GM12892 (cell line): ENCODE measurements at regions not wholly inside any gene's neighbourhood (a gene's known extent, or its start where the extent isn't known, plus 50 kb on each side); places are given as distances from the start of the nearest gene placed in this dataset.

Source experiments
- POLR2A ChIP-seq: IDR thresholded peaks from 2 replicates; pipeline ENCODE4 v1.6.1; 2011; ENCODE audit warnings: low read depth, low read length, control low read depth
- POLR2AphosphoS5 ChIP-seq: IDR thresholded peaks from 2 replicates; pipeline ENCODE4 v1.6.1; 2011; ENCODE audit warnings: low read depth, low read length, control low read depth
- TAF1 ChIP-seq: IDR thresholded peaks from 2 replicates; pipeline ENCODE4 v1.6.1; 2011; ENCODE audit warnings: low read depth, mild to moderate bottlenecking, control low read depth, low read length, borderline replicate concordance

DNA sequence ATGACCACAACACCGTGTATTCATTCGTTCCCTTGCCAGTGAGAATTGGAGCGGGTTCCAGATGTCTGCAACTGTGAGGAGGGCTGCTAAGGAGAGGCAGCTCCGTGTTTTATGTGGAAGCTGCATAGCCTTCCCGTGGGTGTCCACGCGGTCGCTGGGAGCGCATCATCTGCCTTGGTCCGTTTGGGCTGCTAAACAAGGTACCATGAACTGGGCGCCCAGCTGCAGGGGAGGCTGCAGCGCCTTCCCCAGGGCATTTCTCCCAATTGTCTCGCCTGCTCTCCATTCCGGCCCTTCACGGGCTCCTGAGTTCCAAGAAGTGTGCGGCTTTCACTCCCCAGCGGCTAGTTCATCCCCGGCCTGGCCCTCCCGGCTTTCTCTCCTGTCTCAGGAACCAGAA lies 1446.4 kb downstream of the TBC1D22A start:
- TF ChIP-seq POLR2A = no peak
- no peak for TF ChIP-seq POLR2AphosphoS5
- TF ChIP-seq TAF1 = no peak
